WTC11 (cell line): ENCODE measurements at regions not wholly inside any gene's neighbourhood (a gene's known extent, or its start where the extent isn't known, plus 50 kb on each side); places are given as distances from the start of the nearest gene placed in this dataset.

Experiments used
- ATAC-seq: fragments of 200-7000 bp; cut with Tn5 transposase; 2 replicates; pipeline ENCODE4 v1.10.0; 2021; ENCODE audit warnings: mild to moderate bottlenecking, moderate library complexity
- CTCF ChIA-PET: fragments of 300-600 bp; sonication (Branson Sonifier 250); formaldehyde crosslinking; loops from one replicate; lab custom pipeline; 2021; ENCODE audit warnings: antibody characterized with exemption; lab: Charles Lee
- POLR2A ChIA-PET: fragments of 350-600 bp; sonication (Branson Sonifier 250); formaldehyde crosslinking; loops from one replicate; lab custom pipeline; 2021; ENCODE audit warnings: antibody characterized with exemption; lab: Charles Lee
- DNase-seq: peaks from one replicate; pipeline ENCODE4 v3.0.0; 2021; ENCODE audit warnings: low spot score
- H3K27ac Mint-ChIP-seq: 2 replicates; pipeline ENCODE4 v1.8.0; 2021; ENCODE audit warnings: mixed read lengths
- H3K27me3 Mint-ChIP-seq: 2 replicates; pipeline ENCODE4 v1.8.0; 2021; ENCODE audit warnings: low read depth, mild to moderate bottlenecking, moderate library complexity, mixed read lengths
- H3K36me3 Mint-ChIP-seq: 2 replicates; pipeline ENCODE4 v1.8.0; 2021; ENCODE audit warnings: mixed read lengths
- H3K4me1 Mint-ChIP-seq: 2 replicates; pipeline ENCODE4 v1.8.0; 2022; ENCODE audit warnings: mixed read lengths
- H3K4me3 Mint-ChIP-seq: 2 replicates; pipeline ENCODE4 v1.8.0; 2021; ENCODE audit warnings: mild to moderate bottlenecking, moderate library complexity, mixed read lengths
- H3K9me3 Mint-ChIP-seq: 2 replicates; pipeline ENCODE4 v1.8.0; 2021; ENCODE audit warnings: mixed read lengths
- ATF3 ChIP-seq: sonication (generic); formaldehyde crosslinking; conservative IDR thresholded peaks from 2 replicates; pipeline ENCODE4 v1.8.1; 2022; ENCODE audit warnings: mild to moderate bottlenecking, missing genetic modification reagents
- CDX4 ChIP-seq: fragments of 250-450 bp; sonication (Bioruptor Pico); IDR thresholded peaks from 2 replicates; pipeline ENCODE4 v1.9.0; 2021; ENCODE audit warnings: moderate library complexity, mild to moderate bottlenecking, inconsistent platforms, borderline replicate concordance
- E2F1 ChIP-seq: sonication (generic); formaldehyde crosslinking; IDR thresholded peaks from 2 replicates; pipeline ENCODE4 v1.8.0; 2022; ENCODE audit warnings: mild to moderate bottlenecking, missing genetic modification reagents
- E2F5 ChIP-seq: sonication (generic); formaldehyde crosslinking; IDR thresholded peaks from 2 replicates; pipeline ENCODE4 v1.8.1; 2022; ENCODE audit warnings: mild to moderate bottlenecking, moderate library complexity, missing genetic modification reagents
- ESRRA ChIP-seq: sonication (generic); formaldehyde crosslinking; IDR thresholded peaks from 2 replicates; pipeline ENCODE4 v1.8.1; 2022; ENCODE audit warnings: mild to moderate bottlenecking, missing genetic modification reagents, borderline replicate concordance
- GRHL2 ChIP-seq: fragments of 250-450 bp; sonication (Bioruptor Pico); IDR thresholded peaks from 2 replicates; pipeline ENCODE4 v1.8.0; 2022; ENCODE audit warnings: mild to moderate bottlenecking, moderate library complexity; ENCODE audit not compliant: insufficient replicate concordance, severe bottlenecking
- GTF2I ChIP-seq: fragments of 250-450 bp; sonication (Bioruptor Pico); conservative IDR thresholded peaks from 2 replicates; pipeline ENCODE4 v1.4.0; 2021; ENCODE audit warnings: mild to moderate bottlenecking
- KAT7 ChIP-seq: sonication (generic); formaldehyde crosslinking; IDR thresholded peaks from 2 replicates; pipeline ENCODE4 v1.8.1; 2023; ENCODE audit warnings: missing genetic modification reagents, mild to moderate bottlenecking, borderline replicate concordance
- NR2C2 ChIP-seq: sonication (generic); formaldehyde crosslinking; IDR thresholded peaks from 2 replicates; pipeline ENCODE4 v1.8.0; 2022; ENCODE audit warnings: mild to moderate bottlenecking, missing genetic modification reagents
- NR3C1 ChIP-seq: sonication (generic); formaldehyde crosslinking; conservative IDR thresholded peaks from 2 replicates; pipeline ENCODE4 v1.8.1; 2023; ENCODE audit warnings: low read depth, mild to moderate bottlenecking, missing genetic modification reagents
- USF2 ChIP-seq: sonication (generic); formaldehyde crosslinking; IDR thresholded peaks from 2 replicates; pipeline ENCODE4 v1.8.1; 2023; ENCODE audit warnings: mild to moderate bottlenecking, missing genetic modification reagents, moderate library complexity
- ZBTB21 ChIP-seq: sonication (generic); formaldehyde crosslinking; IDR thresholded peaks from 2 replicates; pipeline ENCODE4 v1.8.1; 2023; ENCODE audit warnings: mild to moderate bottlenecking, missing genetic modification reagents, borderline replicate concordance
- ZNF317 ChIP-seq: sonication (generic); formaldehyde crosslinking; IDR thresholded peaks from 2 replicates; pipeline ENCODE4 v1.8.1; 2023; ENCODE audit warnings: low read depth, mild to moderate bottlenecking, moderate library complexity, missing genetic modification reagents, borderline replicate concordance
- ZNF396 ChIP-seq: fragments of 250-450 bp; sonication (Bioruptor Pico); IDR thresholded peaks from 2 replicates; pipeline ENCODE4 v1.8.0; 2021; ENCODE audit warnings: mild to moderate bottlenecking, moderate library complexity, borderline replicate concordance
- TF ChIP-seq, protein P1 (sequence below): fragments of 250-450 bp; sonication (Bioruptor Pico); IDR thresholded peaks from 2 replicates; pipeline ENCODE4 v2.1.2; 2022; ENCODE audit warnings: mild to moderate bottlenecking, moderate library complexity
- TF ChIP-seq, protein P2 (sequence below): fragments of 250-450 bp; sonication (Bioruptor Pico); IDR thresholded peaks from 2 replicates; pipeline ENCODE4 v1.8.0; 2021; ENCODE audit warnings: mild to moderate bottlenecking
- TF ChIP-seq, protein P3 (sequence below): sonication (generic); formaldehyde crosslinking; IDR thresholded peaks from 2 replicates; pipeline ENCODE4 v1.8.1; 2023; ENCODE audit warnings: mild to moderate bottlenecking, moderate library complexity, missing genetic modification reagents
- TF ChIP-seq, protein P4 (sequence below): sonication (generic); formaldehyde crosslinking; IDR thresholded peaks from 2 replicates; pipeline ENCODE4 v1.8.1; 2023; ENCODE audit warnings: mild to moderate bottlenecking, missing genetic modification reagents, moderate library complexity

DNA sequence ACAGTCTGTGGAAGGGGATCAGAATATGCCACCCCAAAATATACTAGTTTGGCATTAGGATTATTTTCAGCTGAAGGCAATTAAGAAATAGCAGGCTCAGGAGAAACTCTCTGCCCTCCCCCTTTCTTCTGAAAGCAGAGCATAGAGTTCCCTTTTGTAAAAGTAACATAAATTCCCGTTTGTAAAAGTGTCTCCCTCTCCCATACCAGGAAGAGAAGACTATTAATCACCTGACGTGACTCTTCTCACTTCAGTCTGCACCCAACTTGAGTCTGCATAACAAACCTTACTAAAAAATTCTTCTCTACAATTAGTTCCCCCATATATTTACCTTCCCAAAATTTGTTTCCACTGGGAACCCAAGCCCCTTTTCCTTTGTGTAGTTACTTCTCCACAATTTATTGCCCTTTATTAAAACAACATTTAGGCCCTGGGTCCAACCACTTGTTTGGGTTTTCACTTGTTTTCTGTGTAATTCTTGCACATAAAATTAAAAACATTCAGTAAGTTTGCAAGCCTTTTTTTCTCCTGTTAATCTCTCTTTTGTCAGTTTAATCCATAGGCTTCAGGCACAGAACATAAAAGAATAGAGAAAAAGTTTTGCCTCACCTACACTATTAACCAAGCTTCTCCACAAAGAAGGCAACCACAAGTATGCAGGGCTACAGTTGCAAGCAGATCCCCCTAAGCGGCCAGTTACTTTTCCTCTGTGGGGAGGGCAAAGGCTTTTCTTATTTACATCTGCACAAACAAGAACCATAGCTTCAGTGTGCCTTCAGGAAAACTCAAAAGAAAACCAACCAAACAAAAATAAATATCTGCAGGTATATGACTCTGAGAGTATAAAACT, 73.8 kb upstream of the EPCAM start (continued):
- TF ChIP-seq ESRRA (CRISPR knock-in tag) (no peak), NR3C1 (CRISPR knock-in tag) (no peak), ATF3 (CRISPR knock-in tag) (no peak)
- TF ChIP-seq, protein P1, sequence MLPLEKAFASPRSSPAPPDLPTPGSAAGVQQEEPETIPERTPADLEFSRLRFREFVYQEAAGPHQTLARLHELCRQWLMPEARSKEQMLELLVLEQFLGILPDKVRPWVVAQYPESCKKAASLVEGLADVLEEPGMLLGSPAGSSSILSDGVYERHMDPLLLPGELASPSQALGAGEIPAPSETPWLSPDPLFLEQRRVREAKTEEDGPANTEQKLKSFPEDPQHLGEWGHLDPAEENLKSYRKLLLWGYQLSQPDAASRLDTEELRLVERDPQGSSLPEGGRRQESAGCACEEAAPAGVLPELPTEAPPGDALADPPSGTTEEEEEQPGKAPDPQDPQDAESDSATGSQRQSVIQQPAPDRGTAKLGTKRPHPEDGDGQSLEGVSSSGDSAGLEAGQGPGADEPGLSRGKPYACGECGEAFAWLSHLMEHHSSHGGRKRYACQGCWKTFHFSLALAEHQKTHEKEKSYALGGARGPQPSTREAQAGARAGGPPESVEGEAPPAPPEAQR = no peak
- TF ChIP-seq, protein P2, sequence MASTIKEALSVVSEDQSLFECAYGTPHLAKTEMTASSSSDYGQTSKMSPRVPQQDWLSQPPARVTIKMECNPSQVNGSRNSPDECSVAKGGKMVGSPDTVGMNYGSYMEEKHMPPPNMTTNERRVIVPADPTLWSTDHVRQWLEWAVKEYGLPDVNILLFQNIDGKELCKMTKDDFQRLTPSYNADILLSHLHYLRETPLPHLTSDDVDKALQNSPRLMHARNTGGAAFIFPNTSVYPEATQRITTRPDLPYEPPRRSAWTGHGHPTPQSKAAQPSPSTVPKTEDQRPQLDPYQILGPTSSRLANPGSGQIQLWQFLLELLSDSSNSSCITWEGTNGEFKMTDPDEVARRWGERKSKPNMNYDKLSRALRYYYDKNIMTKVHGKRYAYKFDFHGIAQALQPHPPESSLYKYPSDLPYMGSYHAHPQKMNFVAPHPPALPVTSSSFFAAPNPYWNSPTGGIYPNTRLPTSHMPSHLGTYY (CRISPR knock-in tag) = no peak

DNA sequence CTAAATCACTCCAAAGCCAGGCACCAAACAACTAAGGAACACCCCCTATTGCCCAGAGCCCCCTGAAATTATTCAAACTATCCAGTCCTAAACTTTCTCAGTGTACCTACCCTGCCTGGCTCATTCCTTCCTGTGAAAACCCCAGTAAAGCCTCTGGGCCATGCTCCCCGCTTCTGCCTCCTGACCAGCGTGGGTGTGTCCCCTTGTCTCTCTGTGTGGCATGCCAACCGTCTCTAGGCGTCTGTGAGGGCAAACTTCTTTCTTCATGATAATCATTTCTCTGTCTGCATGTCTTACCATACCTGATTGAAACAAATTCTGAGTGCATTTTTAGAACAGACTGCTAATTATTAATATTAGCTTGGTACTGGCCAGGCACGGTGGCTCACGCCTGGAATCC, 75.1 kb upstream of the EPCAM start:
- CTCF ChIA-PET = no interaction called here
- H3K36me3 Mint-ChIP-seq = no peaks in the 10 kb centered on the region
- no peak overlapping the region for H3K27ac Mint-ChIP-seq
- H3K4me1 Mint-ChIP-seq = peaks cover 14% of the 10 kb centered on the region
- no peaks in the 10 kb centered on the region for H3K9me3 Mint-ChIP-seq
- DNase-seq (no peak), ATAC-seq (no peak)
- H3K27me3 Mint-ChIP-seq = no peaks in the 10 kb centered on the region; the same call in 1 of the 2 replicates
- no peak overlapping the region for H3K4me3 Mint-ChIP-seq
- TF ChIP-seq NR2C2 (CRISPR knock-in tag) = no peak
- no peak for TF ChIP-seq ZNF396 (CRISPR knock-in tag)
- TF ChIP-seq USF2 (CRISPR knock-in tag) = no peak
- no peak for TF ChIP-seq ZNF317
- TF ChIP-seq CDX4 = no peak
- TF ChIP-seq, protein P3, sequence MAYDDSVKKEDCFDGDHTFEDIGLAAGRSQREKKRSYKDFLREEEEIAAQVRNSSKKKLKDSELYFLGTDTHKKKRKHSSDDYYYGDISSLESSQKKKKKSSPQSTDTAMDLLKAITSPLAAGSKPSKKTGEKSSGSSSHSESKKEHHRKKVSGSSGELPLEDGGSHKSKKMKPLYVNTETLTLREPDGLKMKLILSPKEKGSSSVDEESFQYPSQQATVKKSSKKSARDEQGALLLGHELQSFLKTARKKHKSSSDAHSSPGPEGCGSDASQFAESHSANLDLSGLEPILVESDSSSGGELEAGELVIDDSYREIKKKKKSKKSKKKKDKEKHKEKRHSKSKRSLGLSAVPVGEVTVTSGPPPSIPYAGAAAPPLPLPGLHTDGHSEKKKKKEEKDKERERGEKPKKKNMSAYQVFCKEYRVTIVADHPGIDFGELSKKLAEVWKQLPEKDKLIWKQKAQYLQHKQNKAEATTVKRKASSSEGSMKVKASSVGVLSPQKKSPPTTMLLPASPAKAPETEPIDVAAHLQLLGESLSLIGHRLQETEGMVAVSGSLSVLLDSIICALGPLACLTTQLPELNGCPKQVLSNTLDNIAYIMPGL (CRISPR knock-in tag) = no peak
- no peak for TF ChIP-seq GRHL2
- TF ChIP-seq GTF2I (CRISPR knock-in tag) = no peak
- TF ChIP-seq KAT7 (CRISPR knock-in tag) = no peak
- POLR2A ChIA-PET = no interaction called here

- Mint-ChIP-seq H3K36me3 (no peaks in the 10 kb centered on the region), H3K4me3 (no peak overlapping the region), H3K4me1 (peaks cover 10% of the 10 kb centered on the region), H3K27ac (no peak overlapping the region), H3K9me3 (no peaks in the 10 kb centered on the region), H3K27me3 (no peaks in the 10 kb centered on the region)
- CTCF ChIA-PET = interaction anchor here (0.7 to 1.5 kb wide), 3 partner anchors 12 to 34 kb away, joined by 3 read pairs; no protein-coding TSS in a partner anchor
- ATAC-seq (no peak), DNase-seq (no peak)
- TF ChIP-seq E2F5 (CRISPR knock-in tag) (no peak), E2F1 (CRISPR knock-in tag) (no peak), ZBTB21 (no peak)
- TF ChIP-seq, protein P4, sequence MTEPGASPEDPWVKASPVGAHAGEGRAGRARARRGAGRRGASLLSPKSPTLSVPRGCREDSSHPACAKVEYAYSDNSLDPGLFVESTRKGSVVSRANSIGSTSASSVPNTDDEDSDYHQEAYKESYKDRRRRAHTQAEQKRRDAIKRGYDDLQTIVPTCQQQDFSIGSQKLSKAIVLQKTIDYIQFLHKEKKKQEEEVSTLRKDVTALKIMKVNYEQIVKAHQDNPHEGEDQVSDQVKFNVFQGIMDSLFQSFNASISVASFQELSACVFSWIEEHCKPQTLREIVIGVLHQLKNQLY (CRISPR knock-in tag) = no peak
- POLR2A ChIA-PET = no interaction called here
These were observed 80.2 kb upstream of the EPCAM start for GRCh38 chr2:47288864-47289263.
